ENCODE measurements at regions not wholly inside any gene's neighbourhood (a gene's known extent, or its start where the extent isn't known, plus 50 kb on each side); places are given as distances from the start of the nearest gene placed in this dataset.

DNA sequence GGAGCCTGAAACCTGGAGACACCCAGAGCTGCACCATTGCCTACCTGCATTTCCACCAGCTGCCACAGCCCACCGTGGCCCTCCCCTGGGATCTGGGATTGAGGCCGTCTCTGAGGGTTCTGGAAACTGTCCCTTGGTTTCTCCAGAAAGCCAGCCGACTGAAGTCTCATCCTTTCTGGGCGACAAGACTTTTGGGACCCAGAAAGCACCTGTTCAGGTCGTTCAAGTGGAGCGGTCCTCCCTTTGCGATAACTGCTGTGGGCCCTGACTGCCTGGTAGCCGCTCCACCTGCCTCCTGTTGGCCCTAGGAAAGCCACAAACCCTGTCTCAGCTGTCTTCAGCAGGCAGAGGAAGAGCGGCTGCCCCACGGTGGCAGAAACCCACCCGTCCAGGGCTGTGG lies 346.0 kb upstream of the MKI67 start:
- Histone ChIP-seq H3K27ac (no peak overlapping the region), H3K4me3 (ENCODE audit: low read depth, low read length) (no peak overlapping the region), H2AFZ (no peak overlapping the region), H3K4me1 (no peaks in the 10 kb centered on the region), H3K36me3 (ENCODE audit: control insufficient read depth, insufficient read depth, low read length) (no peaks in the 10 kb centered on the region), H3K9ac (no peak overlapping the region), H3K9me3 (ENCODE audit: control insufficient read depth, low read length) (no peaks in the 10 kb centered on the region), H3K27me3 (ENCODE audit: control insufficient read depth, insufficient read depth, low read length) (no peaks in the 10 kb centered on the region), H3K79me2 (no peaks in the 10 kb centered on the region), H3K4me2 (ENCODE audit: low read length) (no peak overlapping the region)
- TF ChIP-seq, protein P1, sequence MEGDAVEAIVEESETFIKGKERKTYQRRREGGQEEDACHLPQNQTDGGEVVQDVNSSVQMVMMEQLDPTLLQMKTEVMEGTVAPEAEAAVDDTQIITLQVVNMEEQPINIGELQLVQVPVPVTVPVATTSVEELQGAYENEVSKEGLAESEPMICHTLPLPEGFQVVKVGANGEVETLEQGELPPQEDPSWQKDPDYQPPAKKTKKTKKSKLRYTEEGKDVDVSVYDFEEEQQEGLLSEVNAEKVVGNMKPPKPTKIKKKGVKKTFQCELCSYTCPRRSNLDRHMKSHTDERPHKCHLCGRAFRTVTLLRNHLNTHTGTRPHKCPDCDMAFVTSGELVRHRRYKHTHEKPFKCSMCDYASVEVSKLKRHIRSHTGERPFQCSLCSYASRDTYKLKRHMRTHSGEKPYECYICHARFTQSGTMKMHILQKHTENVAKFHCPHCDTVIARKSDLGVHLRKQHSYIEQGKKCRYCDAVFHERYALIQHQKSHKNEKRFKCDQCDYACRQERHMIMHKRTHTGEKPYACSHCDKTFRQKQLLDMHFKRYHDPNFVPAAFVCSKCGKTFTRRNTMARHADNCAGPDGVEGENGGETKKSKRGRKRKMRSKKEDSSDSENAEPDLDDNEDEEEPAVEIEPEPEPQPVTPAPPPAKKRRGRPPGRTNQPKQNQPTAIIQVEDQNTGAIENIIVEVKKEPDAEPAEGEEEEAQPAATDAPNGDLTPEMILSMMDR (IDR thresholded peaks at IDR 0.05) = no peak

DNA sequence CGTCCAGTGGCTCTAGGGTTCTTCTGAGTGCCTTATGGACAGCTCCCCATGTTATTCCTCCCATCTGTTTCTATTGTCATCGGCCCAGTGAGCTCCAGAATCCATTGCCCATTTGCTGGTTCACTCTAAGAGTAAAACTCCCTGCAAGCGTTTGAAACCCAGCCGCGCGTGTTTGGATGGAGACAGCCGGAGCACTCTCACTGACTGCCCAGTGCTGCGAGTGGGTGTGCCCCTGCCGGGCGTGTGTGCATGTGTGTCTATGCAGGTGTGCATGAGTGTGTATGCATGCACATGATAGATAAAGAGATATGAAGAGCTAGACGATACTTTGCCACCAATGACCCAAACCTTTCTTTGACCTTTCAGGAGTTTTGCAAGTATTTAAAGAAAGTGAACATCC lies 347.2 kb upstream of the MKI67 start:
- Histone ChIP-seq H3K79me2 (no peaks in the 10 kb centered on the region), H3K27me3 (ENCODE audit: control insufficient read depth, insufficient read depth, low read length) (no peaks in the 10 kb centered on the region), H3K4me2 (ENCODE audit: low read length) (no peak overlapping the region), H3K4me3 (ENCODE audit: low read depth, low read length) (no peak overlapping the region), H3K27ac (no peak overlapping the region), H3K4me1 (no peaks in the 10 kb centered on the region), H3K9ac (no peak overlapping the region), H2AFZ (no peak overlapping the region), H3K9me3 (ENCODE audit: control insufficient read depth, low read length) (no peaks in the 10 kb centered on the region), H3K36me3 (ENCODE audit: control insufficient read depth, insufficient read depth, low read length) (no peaks in the 10 kb centered on the region)
- TF ChIP-seq, protein P1 (IDR thresholded peaks at IDR 0.05) = no peak

DNA sequence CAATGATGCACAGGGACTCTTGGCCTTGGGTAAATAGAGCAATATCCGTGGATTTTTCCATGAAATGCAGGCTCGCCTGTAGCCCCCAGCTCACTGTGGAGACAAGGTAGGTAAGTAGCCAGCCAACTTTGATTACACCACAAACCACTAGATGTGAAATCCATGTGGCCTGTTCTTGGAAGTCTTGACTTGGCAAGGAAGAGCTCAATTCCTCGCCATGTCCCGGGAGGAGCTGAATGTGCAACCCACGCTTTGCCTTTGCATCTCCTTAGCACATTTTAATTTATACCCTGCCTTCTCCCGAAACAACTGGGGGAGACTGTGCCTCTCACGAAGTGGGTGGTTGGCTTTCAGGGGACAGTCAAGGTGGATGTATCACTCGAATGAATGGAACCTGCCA lies 347.7 kb upstream of the MKI67 start:
- no peak overlapping the region for H3K4me3 ChIP-seq (ENCODE audit: low read depth, low read length)
- no peak overlapping the region for H3K9ac ChIP-seq
- H3K36me3 ChIP-seq (ENCODE audit: control insufficient read depth, insufficient read depth, low read length) = no peaks in the 10 kb centered on the region
- peaks cover 3% of the 10 kb centered on the region for H3K27me3 ChIP-seq (ENCODE audit: control insufficient read depth, insufficient read depth, low read length)
- TF ChIP-seq, protein P1 (IDR thresholded peaks at IDR 0.05) = no peak
- H3K9me3 ChIP-seq (ENCODE audit: control insufficient read depth, low read length) = no peaks in the 10 kb centered on the region
- no peak overlapping the region for H2AFZ ChIP-seq
- H3K27ac ChIP-seq = no peak overlapping the region
- no peak overlapping the region for H3K4me2 ChIP-seq (ENCODE audit: low read length)
- no peaks in the 10 kb centered on the region for H3K79me2 ChIP-seq
- H3K4me1 ChIP-seq = no peaks in the 10 kb centered on the region

DNA sequence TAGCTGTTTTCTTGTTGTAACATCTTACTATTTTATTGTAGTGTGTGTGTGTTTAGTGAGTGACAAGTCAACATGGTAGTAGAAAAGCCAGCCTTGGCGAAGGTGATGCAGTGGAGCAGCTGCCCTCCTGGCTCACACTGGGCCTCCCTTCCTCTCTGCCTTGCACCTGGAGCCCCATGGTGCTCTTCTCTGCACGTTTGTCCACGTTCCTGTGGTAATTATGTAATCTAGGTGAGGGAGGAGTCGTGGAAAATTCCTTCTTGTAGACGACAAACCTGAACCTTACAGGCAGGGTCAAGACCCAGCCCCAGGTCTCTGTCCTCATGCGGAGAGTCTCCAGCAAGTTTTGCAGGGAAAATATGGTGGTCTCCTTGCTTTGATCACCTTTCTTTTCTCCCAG lies 348.3 kb upstream of the MKI67 start:
- no peaks in the 10 kb centered on the region for H3K9me3 ChIP-seq (ENCODE audit: control insufficient read depth, low read length)
- TF ChIP-seq, protein P1 (IDR thresholded peaks at IDR 0.05) = no peak
- H3K79me2 ChIP-seq = no peaks in the 10 kb centered on the region
- H3K9ac ChIP-seq = no peak overlapping the region
- H3K4me1 ChIP-seq = no peaks in the 10 kb centered on the region
- no peak overlapping the region for H3K4me3 ChIP-seq (ENCODE audit: low read depth, low read length)
- peaks cover 6% of the 10 kb centered on the region for H3K27me3 ChIP-seq (ENCODE audit: control insufficient read depth, insufficient read depth, low read length)
- H3K36me3 ChIP-seq (ENCODE audit: control insufficient read depth, insufficient read depth, low read length) = no peaks in the 10 kb centered on the region
- H3K27ac ChIP-seq = no peak overlapping the region
- H3K4me2 ChIP-seq (ENCODE audit: low read length) = no peak overlapping the region
- no peak overlapping the region for H2AFZ ChIP-seq

DNA sequence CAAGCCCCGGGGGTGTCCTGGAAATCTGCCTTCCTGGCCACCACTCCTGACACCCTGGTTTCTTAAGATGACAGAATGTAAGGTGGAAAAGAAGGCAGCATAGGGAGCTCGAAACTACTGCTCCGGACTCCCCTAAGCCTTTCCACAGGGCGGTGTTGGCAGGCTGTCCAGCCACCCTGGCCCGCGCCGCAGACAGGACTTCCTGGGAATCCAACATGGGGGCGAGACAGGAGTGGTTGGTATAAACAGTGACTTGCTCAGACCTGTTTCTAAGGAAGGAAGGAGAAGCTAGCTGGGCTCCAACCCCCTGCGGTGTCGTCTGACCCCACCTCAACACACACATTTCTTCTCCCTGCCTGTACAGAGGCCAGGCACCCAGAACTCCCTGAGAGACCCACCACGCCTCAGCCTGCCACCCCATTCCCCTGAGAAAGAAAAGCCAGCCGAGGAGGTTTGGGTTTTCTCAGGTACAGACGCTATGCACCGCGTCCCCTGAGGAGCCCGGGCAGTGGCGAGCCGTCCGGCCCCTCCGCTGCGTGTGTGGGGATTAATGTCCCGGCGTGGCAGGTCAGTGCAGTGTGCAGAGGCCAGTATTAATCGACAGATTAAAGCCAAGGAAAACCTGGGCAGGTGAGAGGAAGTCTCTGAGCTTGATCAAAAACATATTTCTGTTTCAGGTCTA lies 349.6 kb upstream of the MKI67 start:
- Histone ChIP-seq H3K9ac (no peak overlapping the region), H3K79me2 (no peaks in the 10 kb centered on the region), H3K27ac (no peak overlapping the region), H3K4me1 (no peaks in the 10 kb centered on the region), H3K4me3 (ENCODE audit: low read depth, low read length) (no peak overlapping the region), H3K27me3 (ENCODE audit: control insufficient read depth, insufficient read depth, low read length) (peaks cover 6% of the 10 kb centered on the region), H2AFZ (no peak overlapping the region), H3K4me2 (ENCODE audit: low read length) (no peak overlapping the region), H3K9me3 (ENCODE audit: control insufficient read depth, low read length) (no peaks in the 10 kb centered on the region), H3K36me3 (ENCODE audit: control insufficient read depth, insufficient read depth, low read length) (no peaks in the 10 kb centered on the region)
- TF ChIP-seq, protein P1 (IDR thresholded peaks at IDR 0.05) = no peak

Data from parathyroid adenoma (tissue), 2 donors.